Endothelial cell of umbilical vein (primary cell): ENCODE measurements at regions not wholly inside any gene's neighbourhood (a gene's known extent, or its start where the extent isn't known, plus 50 kb on each side); places are given as distances from the start of the nearest gene placed in this dataset.

Experiments
- BruUV-seq: library from RNA; stranded (reverse); fragments of 400-500 nt; replicated peaks from 2 replicates; lab custom pipeline; 2021; lab: Mats Ljungman, UMichigan
- CTCF ChIA-PET: fragments of 300-600, 350-600 bp; sonication (Branson Sonifier 250); formaldehyde crosslinking; loops from one replicate; lab custom pipeline; 2021; ENCODE audit warnings: antibody characterized with exemption, inconsistent platforms; lab: Charles Lee
- POLR2A ChIA-PET: fragments of 300-600, 350-600 bp; sonication (Branson Sonifier 250); formaldehyde crosslinking; loops from one replicate; lab custom pipeline; 2021; ENCODE audit warnings: antibody characterized with exemption, inconsistent platforms; lab: Charles Lee
- DNase-seq: peaks from one replicate; pipeline ENCODE4 v3.0.0-alpha.2; 2011; ENCODE audit warnings: low read depth, low spot score
- FAIRE-seq: peaks from 2 replicates; lab custom pipeline; 2011; peaks lifted over from hg19 to GRCh38; lab: Jason Lieb, UNC
- H2AFZ ChIP-seq: 2 replicates; pipeline ENCODE4 v1.6.0; 2012; ENCODE audit warnings: low read depth, low read length, control low read depth, inconsistent platforms
- H3K27ac ChIP-seq: 2 replicates; pipeline ENCODE4 v1.5.1; 2011; ENCODE audit warnings: low read depth, mild to moderate bottlenecking, control low read depth, low read length, moderate library complexity; ENCODE audit not compliant: insufficient read depth
- H3K27me3 ChIP-seq, 2 experiments: 2 replicates each; pipeline versions ENCODE4 v1.6.0 to v1.6.1; 2011; ENCODE audit warnings: low read length in 2 of 2, mixed read lengths in 1 of 2; ENCODE audit not compliant: control insufficient read depth in 2 of 2, insufficient read depth in 2 of 2
- H3K36me3 ChIP-seq, 2 experiments: 2 replicates in 1 of 2; 3 replicates in 1 of 2; pipeline ENCODE4 v1.5.1; 2011; ENCODE audit warnings: low read length in 2 of 2, mild to moderate bottlenecking in 1 of 2, moderate library complexity in 1 of 2; ENCODE audit not compliant: control insufficient read depth in 2 of 2, insufficient read depth in 2 of 2; ENCODE audit errors: extremely low read depth in 1 of 2
- H3K4me1 ChIP-seq: 3 replicates; pipeline ENCODE4 v1.5.1; 2011; ENCODE audit warnings: mild to moderate bottlenecking, low read length; ENCODE audit not compliant: control insufficient read depth, insufficient read depth; ENCODE audit errors: extremely low read depth
- H3K4me2 ChIP-seq: 2 replicates; pipeline ENCODE4 v1.6.1; 2011; ENCODE audit warnings: low read length, control low read depth, mixed read lengths; ENCODE audit not compliant: insufficient read depth
- H3K4me3 ChIP-seq, 3 experiments: fragments of 200-600 bp in 1 of 3; sonication (generic), shearing (Covaris generic) in 1 of 3; replicated peaks in 1 of 3; 2 replicates each; pipeline ENCODE4 v1.5.1; 2011 to 2016; ENCODE audit warnings: control low read depth in 3 of 3, low read length in 3 of 3, mild to moderate bottlenecking in 2 of 3, inconsistent platforms in 1 of 3, low read depth in 1 of 3, moderate library complexity in 1 of 3; ENCODE audit not compliant: insufficient read depth in 1 of 3
- H3K79me2 ChIP-seq: 2 replicates; pipeline ENCODE4 v1.6.0; 2012; ENCODE audit warnings: low read length, inconsistent platforms; ENCODE audit not compliant: control insufficient read depth, insufficient read depth
- H3K9ac ChIP-seq: replicated peaks from 2 replicates; pipeline ENCODE3; 2011; ENCODE audit warnings: low read length, control low read depth; ENCODE audit not compliant: insufficient read depth; ENCODE audit errors: extremely low read depth
- H3K9me1 ChIP-seq: replicated peaks from 3 replicates; pipeline ENCODE4 v1.6.0; 2011; ENCODE audit warnings: mild to moderate bottlenecking, low read length; ENCODE audit not compliant: control insufficient read depth, insufficient read depth; ENCODE audit errors: extremely low read depth
- H3K9me3 ChIP-seq: replicated peaks from 2 replicates; pipeline ENCODE4 v1.5.1; 2012; ENCODE audit warnings: low read length, inconsistent platforms; ENCODE audit not compliant: control insufficient read depth, insufficient read depth
- H4K20me1 ChIP-seq: replicated peaks from 2 replicates; pipeline ENCODE3; 2011; ENCODE audit warnings: mild to moderate bottlenecking, low read length; ENCODE audit not compliant: control insufficient read depth, insufficient read depth; ENCODE audit errors: extremely low read depth
- EZH2 ChIP-seq: IDR thresholded peaks from 2 replicates; pipeline ENCODE4 v1.6.1; 2012; ENCODE audit warnings: borderline replicate concordance, low read depth, mild to moderate bottlenecking, moderate library complexity, low read length, inconsistent platforms; ENCODE audit not compliant: severe bottlenecking
- FOS ChIP-seq: IDR thresholded peaks from 2 replicates; pipeline ENCODE4 v1.6.1; 2011; ENCODE audit warnings: mild to moderate bottlenecking, low read length, moderate library complexity, borderline replicate concordance; ENCODE audit not compliant: insufficient read depth
- GATA2 ChIP-seq: IDR thresholded peaks from 2 replicates; pipeline ENCODE4 v1.7.0; 2011; ENCODE audit warnings: low read depth, mild to moderate bottlenecking, moderate library complexity, mixed read lengths, low read length; ENCODE audit not compliant: insufficient read length, insufficient read depth
- JUN ChIP-seq: IDR thresholded peaks from 2 replicates; pipeline ENCODE4 v1.6.1; 2011; ENCODE audit warnings: borderline replicate concordance, low read depth; ENCODE audit not compliant: insufficient read length, insufficient read depth
- MYC ChIP-seq: IDR thresholded peaks from one replicate; pipeline ENCODE4 v1.6.1; 2011; ENCODE audit warnings: mild to moderate bottlenecking, low read depth, low read length
- POLR2A ChIP-seq: IDR thresholded peaks from 2 replicates; pipeline ENCODE4 v1.6.1; 2012; ENCODE audit warnings: low read depth, mild to moderate bottlenecking, control low read depth, low read length
- POLR2AphosphoS5 ChIP-seq: IDR thresholded peaks from 2 replicates; pipeline ENCODE4 v1.6.1; 2012; ENCODE audit warnings: low read depth, mild to moderate bottlenecking, control low read depth, low read length, moderate library complexity; ENCODE audit not compliant: insufficient read depth
- dilution Hi-C: fragments of 300-500 bp; cut with MboI; formaldehyde crosslinking; loops from one replicate; pipeline ENCODE4 v1.15.0; 2019; ENCODE audit warnings: low sequenced_read_pairs; ENCODE audit not compliant: extremely low pct_ligation_motif_present
- intact Hi-C: fragments of 100-400 bp; cut with micrococcal nuclease; formaldehyde crosslinking; loops from one replicate; pipeline ENCODE4 v1.10.0; 2022
- TF ChIP-seq, protein P1 (sequence below), 2 donors: IDR thresholded peaks; 1 replicate in 1 of 2; 2 replicates in 1 of 2; pipeline ENCODE4 v1.5.1; 2011; ENCODE audit warnings: low read length in 2 of 2, mild to moderate bottlenecking in 2 of 2, moderate library complexity in 2 of 2, control low read depth in 1 of 2, inconsistent platforms in 1 of 2, low read depth in 1 of 2; ENCODE audit not compliant: insufficient read depth in 1 of 2; ENCODE audit errors: extremely low read depth in 1 of 2
- TF ChIP-seq, protein P2 (sequence below): IDR thresholded peaks from 2 replicates; pipeline ENCODE4 v1.6.1; 2011; ENCODE audit not compliant: insufficient read depth, insufficient read length

DNA sequence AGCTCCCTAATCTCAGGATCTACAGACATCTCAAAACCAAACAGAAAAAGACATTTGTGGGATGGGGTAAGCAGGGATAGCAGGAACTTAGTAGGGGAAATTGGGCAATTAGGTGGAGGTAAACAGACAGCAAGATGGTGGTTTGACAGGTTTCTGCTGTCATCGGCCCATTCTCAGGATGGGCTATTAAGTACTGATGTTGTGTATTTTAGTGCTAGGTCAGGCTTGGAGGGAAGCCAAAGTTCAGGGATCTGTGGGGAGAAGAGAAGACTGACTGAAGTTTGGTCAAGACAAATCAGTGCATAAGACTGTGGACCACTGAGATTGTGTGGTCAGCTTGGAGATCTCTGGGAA, 96.8 kb upstream of the THUMPD2 start:
- no peaks in the 10 kb centered on the region for H3K79me2 ChIP-seq
- no TSS peak for BruUV-seq
- H3K4me1 ChIP-seq = no peaks in the 10 kb centered on the region
- no peaks in the 10 kb centered on the region for H3K9me3 ChIP-seq
- H3K27ac ChIP-seq = no peak overlapping the region
- H3K9me1 ChIP-seq = no peaks in the 10 kb centered on the region
- TF ChIP-seq JUN = no peak
- TF ChIP-seq EZH2 = no peak
- no peak for TF ChIP-seq POLR2AphosphoS5
- no peak for TF ChIP-seq MYC
- no peak for TF ChIP-seq POLR2A
- TF ChIP-seq, protein P1, sequence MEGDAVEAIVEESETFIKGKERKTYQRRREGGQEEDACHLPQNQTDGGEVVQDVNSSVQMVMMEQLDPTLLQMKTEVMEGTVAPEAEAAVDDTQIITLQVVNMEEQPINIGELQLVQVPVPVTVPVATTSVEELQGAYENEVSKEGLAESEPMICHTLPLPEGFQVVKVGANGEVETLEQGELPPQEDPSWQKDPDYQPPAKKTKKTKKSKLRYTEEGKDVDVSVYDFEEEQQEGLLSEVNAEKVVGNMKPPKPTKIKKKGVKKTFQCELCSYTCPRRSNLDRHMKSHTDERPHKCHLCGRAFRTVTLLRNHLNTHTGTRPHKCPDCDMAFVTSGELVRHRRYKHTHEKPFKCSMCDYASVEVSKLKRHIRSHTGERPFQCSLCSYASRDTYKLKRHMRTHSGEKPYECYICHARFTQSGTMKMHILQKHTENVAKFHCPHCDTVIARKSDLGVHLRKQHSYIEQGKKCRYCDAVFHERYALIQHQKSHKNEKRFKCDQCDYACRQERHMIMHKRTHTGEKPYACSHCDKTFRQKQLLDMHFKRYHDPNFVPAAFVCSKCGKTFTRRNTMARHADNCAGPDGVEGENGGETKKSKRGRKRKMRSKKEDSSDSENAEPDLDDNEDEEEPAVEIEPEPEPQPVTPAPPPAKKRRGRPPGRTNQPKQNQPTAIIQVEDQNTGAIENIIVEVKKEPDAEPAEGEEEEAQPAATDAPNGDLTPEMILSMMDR (IDR thresholded peaks at IDR 0.05; ENCODE audit: extremely low read depth in 1 of 2, insufficient read depth in 1 of 2, low read depth in 1 of 2, low read length in 2 of 2) = no peak
- no peak for TF ChIP-seq FOS
- TF ChIP-seq, protein P2, sequence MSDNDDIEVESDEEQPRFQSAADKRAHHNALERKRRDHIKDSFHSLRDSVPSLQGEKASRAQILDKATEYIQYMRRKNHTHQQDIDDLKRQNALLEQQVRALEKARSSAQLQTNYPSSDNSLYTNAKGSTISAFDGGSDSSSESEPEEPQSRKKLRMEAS = no peak
- TF ChIP-seq GATA2 = no peak
- intact Hi-C loops = no loop called here
- no peaks in the 10 kb centered on the region for H4K20me1 ChIP-seq
- dilution Hi-C loops = no loop called here
- no peak overlapping the region for H3K9ac ChIP-seq
- no peak overlapping the region for H3K4me2 ChIP-seq
- H3K4me3 ChIP-seq = no peak overlapping the region
- ChIA-PET POLR2A (no interaction called here), CTCF (interaction anchor here (1.4 kb wide), 1 partner anchor 9 kb away, joined by 5 read pairs; no protein-coding TSS in a partner anchor)
- FAIRE-seq (no peak), DNase-seq (no peak)
- no peaks in the 10 kb centered on the region for H3K36me3 ChIP-seq
- no peaks in the 10 kb centered on the region for H3K27me3 ChIP-seq
- H2AFZ ChIP-seq = no peak overlapping the region
